B cell (primary cell): ENCODE measurements at regions not wholly inside any gene's neighbourhood (a gene's known extent, or its start where the extent isn't known, plus 50 kb on each side); places are given as distances from the start of the nearest gene placed in this dataset.

ENCODE experiments used
- ATAC-seq: fragments of 200-7000 bp; cut with Tn5 transposase; one replicate; pipeline ENCODE4 v1.10.0; 2021; ENCODE audit warnings: low read depth, mild to moderate bottlenecking, moderate number of reproducible peaks, moderate library complexity
- CTCF ChIA-PET: fragments of 350-600 bp; sonication (Branson Sonifier 250); formaldehyde crosslinking; loops from one replicate; lab custom pipeline; 2021; ENCODE audit warnings: antibody characterized with exemption, inconsistent platforms; lab: Charles Lee
- POLR2A ChIA-PET: fragments of 350-600 bp; sonication (Branson Sonifier 250); formaldehyde crosslinking; loops from one replicate; lab custom pipeline; 2021; ENCODE audit warnings: antibody characterized with exemption; lab: Charles Lee
- DNase-seq: peaks from one replicate; pipeline ENCODE4 v3.0.0; 2013
- H2AFZ ChIP-seq: 2 replicates; pipeline ENCODE4 v1.6.1; 2012; ENCODE audit warnings: mild to moderate bottlenecking, low read depth, low read length; ENCODE audit not compliant: insufficient read depth, poor library complexity, severe bottlenecking
- H3K27ac ChIP-seq, 2 donors: 1 replicate in 1 of 2; 2 replicates in 1 of 2; pipeline ENCODE4 v1.5.1; 2012 to 2013; ENCODE audit warnings: low read length in 2 of 2, mild to moderate bottlenecking in 2 of 2, moderate library complexity in 1 of 2
- H3K27me3 ChIP-seq, 4 experiments: fragments of 200-600 bp in 1 of 4; sonication (generic) in 1 of 4; replicated peaks in 1 of 4; 1 replicate in 2 of 4; 2 replicates in 2 of 4; pipeline versions ENCODE4 v1.6.1 to v1.7.0; 2013 to 2016; ENCODE audit warnings: low read length in 3 of 4, mild to moderate bottlenecking in 2 of 4, mixed read lengths in 1 of 4, moderate library complexity in 1 of 4; ENCODE audit not compliant: insufficient read depth in 4 of 4, control insufficient read depth in 3 of 4; ENCODE audit errors: control extremely low read depth in 1 of 4
- H3K36me3 ChIP-seq, 2 experiments: replicated peaks in 1 of 2; 1 replicate in 1 of 2; 2 replicates in 1 of 2; pipeline versions ENCODE4 v1.6.1 to v1.7.1; 2013; ENCODE audit warnings: low read length in 1 of 2; ENCODE audit not compliant: insufficient read depth in 2 of 2, control insufficient read depth in 1 of 2; ENCODE audit errors: control extremely low read depth in 1 of 2, extremely low read depth in 1 of 2
- H3K4me1 ChIP-seq, 2 donors: fragments of 200-600 bp in 1 of 2; sonication (generic) in 1 of 2; 1 replicate in 1 of 2; 2 replicates in 1 of 2; pipeline versions ENCODE4 v1.5.1 to v1.6.1; 2013 to 2017; ENCODE audit warnings: low read length in 2 of 2; ENCODE audit not compliant: control insufficient read depth in 2 of 2, insufficient read depth in 2 of 2
- H3K4me2 ChIP-seq: replicated peaks from 2 replicates; pipeline ENCODE3; 2012; ENCODE audit warnings: mild to moderate bottlenecking, low read depth, low read length; ENCODE audit not compliant: poor library complexity, severe bottlenecking
- H3K4me3 ChIP-seq, 5 experiments: fragments of 200-600 bp in 1 of 5; sonication (generic) in 1 of 5; 1 replicate in 3 of 5; 2 replicates in 2 of 5; pipeline versions ENCODE4 v1.5.1 to v1.7.0; 2011 to 2016; ENCODE audit warnings: low read length in 4 of 5, mild to moderate bottlenecking in 4 of 5, low read depth in 2 of 5, control low read depth in 1 of 5, moderate library complexity in 1 of 5; ENCODE audit not compliant: insufficient read depth in 1 of 5; ENCODE audit errors: control extremely low read depth in 1 of 5, extremely low read depth in 1 of 5
- H3K79me2 ChIP-seq: fragments of 200-600 bp; sonication (generic); one replicate; pipeline ENCODE4 v1.6.0; 2016; ENCODE audit warnings: low read length; ENCODE audit not compliant: control insufficient read depth, insufficient read depth
- H3K9ac ChIP-seq: fragments of 200-600 bp; sonication (generic); 2 replicates; pipeline ENCODE4 v1.6.1; 2017; ENCODE audit warnings: mild to moderate bottlenecking, low read length, moderate library complexity
- H3K9me3 ChIP-seq, 3 donors: one replicate each; pipeline versions ENCODE4 v1.6.1 to v1.7.1; 2013; ENCODE audit warnings: low read length in 2 of 3; ENCODE audit not compliant: control insufficient read depth in 2 of 3, insufficient read depth in 1 of 3; ENCODE audit errors: control extremely low read depth in 1 of 3
- H4K20me1 ChIP-seq: 2 replicates; pipeline ENCODE4 v1.6.0; 2012; ENCODE audit warnings: mild to moderate bottlenecking, low read length; ENCODE audit not compliant: insufficient read depth, control insufficient read depth, poor library complexity, severe bottlenecking
- H3K27ac Mint-ChIP-seq: one replicate; pipeline ENCODE4 v1.8.0; 2021; ENCODE audit warnings: mixed read lengths
- H3K27me3 Mint-ChIP-seq: one replicate; pipeline ENCODE4 v1.8.0; 2021; ENCODE audit warnings: mixed read lengths
- H3K4me1 Mint-ChIP-seq: one replicate; pipeline ENCODE4 v1.8.0; 2021; ENCODE audit warnings: mixed read lengths
- H3K4me3 Mint-ChIP-seq: one replicate; pipeline ENCODE4 v1.8.0; 2021; ENCODE audit warnings: mixed read lengths
- H3K9me3 Mint-ChIP-seq: one replicate; pipeline ENCODE4 v1.8.0; 2022; ENCODE audit warnings: mixed read lengths; ENCODE audit not compliant: insufficient read depth
- EZH2 ChIP-seq: IDR thresholded peaks from 2 replicates; pipeline ENCODE4 v1.6.1; 2012; ENCODE audit warnings: borderline replicate concordance, low read depth, mild to moderate bottlenecking, moderate library complexity, low read length; ENCODE audit not compliant: insufficient read depth, poor library complexity, severe bottlenecking
- WGBS: methylation state at CpG from one replicate; pipeline ENCODE4 v1.1.5; 2013; ENCODE audit warnings: missing lambda C conversion rate; ENCODE audit not compliant: insufficient coverage; 5-methylcytosine and 5-hydroxymethylcytosine counted together
- intact Hi-C: fragments of 100-400 bp; cut with micrococcal nuclease; formaldehyde crosslinking; loops from one replicate; pipeline ENCODE4 v1.10.0; 2022
- TF ChIP-seq, protein P1 (sequence below): fragments of 200-600 bp; IDR thresholded peaks from one replicate; pipeline ENCODE4 v1.8.0; 2022; ENCODE audit warnings: antibody characterized with exemption, mild to moderate bottlenecking

DNA sequence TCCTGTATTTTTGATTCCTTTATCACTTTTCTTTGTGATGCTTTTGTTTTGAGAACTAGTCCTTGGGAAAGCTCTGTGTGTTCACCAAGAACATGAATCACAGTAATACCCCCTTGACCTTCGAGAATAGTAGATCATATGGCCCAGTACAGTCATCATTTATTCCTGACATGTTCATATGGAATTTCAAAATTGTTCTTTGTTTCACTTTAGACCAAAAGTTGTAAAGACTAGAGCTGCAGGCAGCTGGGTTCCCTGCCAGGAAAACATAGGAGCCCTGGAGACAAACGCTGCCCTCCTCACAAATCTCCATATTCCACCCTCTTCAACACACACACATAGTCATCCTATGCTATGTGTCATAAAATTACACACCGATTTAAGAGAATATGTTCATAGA, 621.2 kb upstream of the EYS start:
- no peak overlapping the region for H3K4me3 Mint-ChIP-seq
- H3K9me3 ChIP-seq = no peaks in the 10 kb centered on the region
- intact Hi-C loops = no loop called here
- H3K27me3 Mint-ChIP-seq = no peaks in the 10 kb centered on the region
- H2AFZ ChIP-seq = no peak overlapping the region
- H3K9me3 Mint-ChIP-seq = peaks cover 7% of the 10 kb centered on the region
- 83% methylated on average over 2 of the region's 3 CpGs for WGBS
- H3K4me2 ChIP-seq = no peak overlapping the region
- ATAC-seq (no peak), DNase-seq (no peak)
- no peaks in the 10 kb centered on the region for H3K4me1 Mint-ChIP-seq
- no peak overlapping the region for H3K4me3 ChIP-seq
- H3K79me2 ChIP-seq = no peaks in the 10 kb centered on the region
- no peak for TF ChIP-seq EZH2
- TF ChIP-seq, protein P1, sequence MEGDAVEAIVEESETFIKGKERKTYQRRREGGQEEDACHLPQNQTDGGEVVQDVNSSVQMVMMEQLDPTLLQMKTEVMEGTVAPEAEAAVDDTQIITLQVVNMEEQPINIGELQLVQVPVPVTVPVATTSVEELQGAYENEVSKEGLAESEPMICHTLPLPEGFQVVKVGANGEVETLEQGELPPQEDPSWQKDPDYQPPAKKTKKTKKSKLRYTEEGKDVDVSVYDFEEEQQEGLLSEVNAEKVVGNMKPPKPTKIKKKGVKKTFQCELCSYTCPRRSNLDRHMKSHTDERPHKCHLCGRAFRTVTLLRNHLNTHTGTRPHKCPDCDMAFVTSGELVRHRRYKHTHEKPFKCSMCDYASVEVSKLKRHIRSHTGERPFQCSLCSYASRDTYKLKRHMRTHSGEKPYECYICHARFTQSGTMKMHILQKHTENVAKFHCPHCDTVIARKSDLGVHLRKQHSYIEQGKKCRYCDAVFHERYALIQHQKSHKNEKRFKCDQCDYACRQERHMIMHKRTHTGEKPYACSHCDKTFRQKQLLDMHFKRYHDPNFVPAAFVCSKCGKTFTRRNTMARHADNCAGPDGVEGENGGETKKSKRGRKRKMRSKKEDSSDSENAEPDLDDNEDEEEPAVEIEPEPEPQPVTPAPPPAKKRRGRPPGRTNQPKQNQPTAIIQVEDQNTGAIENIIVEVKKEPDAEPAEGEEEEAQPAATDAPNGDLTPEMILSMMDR = no peak
- no peak overlapping the region for H3K27ac ChIP-seq
- no peaks in the 10 kb centered on the region for H3K36me3 ChIP-seq
- no peak overlapping the region for H3K27ac Mint-ChIP-seq
- H4K20me1 ChIP-seq = no peaks in the 10 kb centered on the region
- H3K27me3 ChIP-seq = no peaks in the 10 kb centered on the region
- no peaks in the 10 kb centered on the region for H3K4me1 ChIP-seq
- no peak overlapping the region for H3K9ac ChIP-seq
- POLR2A ChIA-PET = no interaction called here
- CTCF ChIA-PET = no interaction called here

GRCh38 chr6:66326228-66326627, 619.2 kb upstream of the EYS start:
- TF ChIP-seq, protein P1 = no peak
- no peak for TF ChIP-seq EZH2
- POLR2A ChIA-PET = no interaction called here
- H3K27me3 Mint-ChIP-seq = no peaks in the 10 kb centered on the region

More at GRCh38 chr6:66326228-66326627, 619.2 kb upstream of the EYS start:
- no CpG with 5 or more reads among the region's 3 CpGs for WGBS
- Mint-ChIP-seq H3K9me3 (peaks cover 6% of the 10 kb centered on the region), H3K27ac (no peak overlapping the region), H3K4me3 (no peak overlapping the region), H3K4me1 (no peaks in the 10 kb centered on the region)
- H3K4me2 ChIP-seq = no peak overlapping the region
- ATAC-seq = no peak
- H3K27me3 ChIP-seq = no peaks in the 10 kb centered on the region
- CTCF ChIA-PET = no interaction called here
- no peaks in the 10 kb centered on the region for H3K79me2 ChIP-seq
- intact Hi-C loops = no loop called here
- H3K9ac ChIP-seq = no peak overlapping the region
- no peaks in the 10 kb centered on the region for H3K9me3 ChIP-seq
- H2AFZ ChIP-seq = no peak overlapping the region
- H3K4me3 ChIP-seq = no peak overlapping the region
- H3K36me3 ChIP-seq = no peaks in the 10 kb centered on the region
- DNase-seq = no peak
- H4K20me1 ChIP-seq = no peaks in the 10 kb centered on the region
- no peak overlapping the region for H3K27ac ChIP-seq
- no peaks in the 10 kb centered on the region for H3K4me1 ChIP-seq
